ENCODE measurements at regions not wholly inside any gene's neighbourhood (a gene's known extent, or its start where the extent isn't known, plus 50 kb on each side); places are given as distances from the start of the nearest gene placed in this dataset.

GRCh38 chr20:22093122-22093521 lies 387.7 kb downstream of the PAX1 start:
- Histone ChIP-seq H3K4me1 (no peaks in the 10 kb centered on the region), H3K9me3 (peaks cover 6 to 49% (median 41%) of the 10 kb centered on the region in 4 donors), H3K27me3 (no peaks in the 10 kb centered on the region), H3K4me3 (no peak overlapping the region), H3K27ac (no peak overlapping the region), H3K36me3 (no peaks in the 10 kb centered on the region)
- DNase-seq = no peak
- 36 to 61% (median 49%) methylated on average over 1 of the region's 1 CpG for WGBS, 5 donors
- TF ChIP-seq CTCF (IDR thresholded peaks at IDR 0.05) = no peak
- no peak for TF ChIP-seq POLR2AphosphoS5 (IDR thresholded peaks at IDR 0.05)
- no peak for TF ChIP-seq EP300 (IDR thresholded peaks at IDR 0.05)
- no peak for TF ChIP-seq POLR2A (IDR thresholded peaks at IDR 0.05)
- intact Hi-C loops (cut with DNase I; ENCODE audit: low total_unique reads) = no loop called here

- intact Hi-C loops (cut with DNase I; ENCODE audit: low total_unique reads) = no loop called here
- TF ChIP-seq POLR2A (IDR thresholded peaks at IDR 0.05) (no peak), CTCF (IDR thresholded peaks at IDR 0.05) (no peak), POLR2AphosphoS5 (IDR thresholded peaks at IDR 0.05) (no peak), EP300 (IDR thresholded peaks at IDR 0.05) (no peak)
- H3K36me3 ChIP-seq = no peaks in the 10 kb centered on the region
- no peak overlapping the region for H3K27ac ChIP-seq
- 85 to 91% (median 89%) methylated on average over 4 of the region's 4 CpGs for WGBS, 5 donors
- no peak overlapping the region for H3K4me3 ChIP-seq
- H3K9me3 ChIP-seq = peaks cover 6 to 36% (median 33%) of the 10 kb centered on the region in 4 donors
- H3K4me1 ChIP-seq = no peaks in the 10 kb centered on the region
- no peak for DNase-seq
- H3K27me3 ChIP-seq = no peaks in the 10 kb centered on the region
These were observed 383.4 kb downstream of the PAX1 start for GRCh38 chr20:22088882-22089281.

GRCh38 chr20:22080985-22081384 lies 375.5 kb downstream of the PAX1 start:
- TF ChIP-seq EP300 (IDR thresholded peaks at IDR 0.05) (no peak), POLR2AphosphoS5 (IDR thresholded peaks at IDR 0.05) (no peak), CTCF (IDR thresholded peaks at IDR 0.05) (no peak)
- Histone ChIP-seq H3K4me1 (no peaks in the 10 kb centered on the region), H3K27me3 (no peaks in the 10 kb centered on the region), H3K9me3 (no peaks in the 10 kb centered on the region), H3K4me3 (no peak overlapping the region), H3K27ac (no peak overlapping the region), H3K36me3 (no peaks in the 10 kb centered on the region)
- DNase-seq = no peak
- intact Hi-C loops (cut with DNase I; ENCODE audit: low total_unique reads) = no loop called here
- 14 to 48% (median 39%) methylated on average over 1 of the region's 1 CpG for WGBS, 5 donors

- intact Hi-C loops (cut with DNase I; ENCODE audit: low total_unique reads) = no loop called here
- H3K9me3 ChIP-seq = no peaks in the 10 kb centered on the region
- H3K27me3 ChIP-seq = no peaks in the 10 kb centered on the region
- WGBS, 5 donors = 76 to 96% (median 90%) methylated on average over 1 of the region's 1 CpG
- H3K4me3 ChIP-seq = no peak overlapping the region
- H3K27ac ChIP-seq = no peak overlapping the region
- TF ChIP-seq EP300 (IDR thresholded peaks at IDR 0.05) = no peak
- no peak for TF ChIP-seq CTCF (IDR thresholded peaks at IDR 0.05)
- TF ChIP-seq POLR2A (IDR thresholded peaks at IDR 0.05) = no peak
- no peak for TF ChIP-seq POLR2AphosphoS5 (IDR thresholded peaks at IDR 0.05)
- H3K4me1 ChIP-seq = no peaks in the 10 kb centered on the region
- H3K36me3 ChIP-seq = no peaks in the 10 kb centered on the region
- no peak for DNase-seq
These were observed 369.2 kb downstream of the PAX1 start for GRCh38 chr20:22074635-22075034.

Data from stomach (tissue), 8 donors.